Prostate gland (tissue), 2 donors: ENCODE measurements at regions not wholly inside any gene's neighbourhood (a gene's known extent, or its start where the extent isn't known, plus 50 kb on each side); places are given as distances from the start of the nearest gene placed in this dataset.

Source experiments
- POLR2A ChIP-seq: fragments of 450-650 bp; IDR thresholded peaks from one replicate; pipeline ENCODE4 v1.6.1; 2016; ENCODE audit warnings: antibody characterized with exemption, mild to moderate bottlenecking
- POLR2AphosphoS5 ChIP-seq: sonication (generic); formaldehyde crosslinking; IDR thresholded peaks from one replicate; pipeline ENCODE4 v1.6.1; 2017; ENCODE audit warnings: antibody characterized with exemption
- TF ChIP-seq, protein P1 (sequence below), 4 experiments: fragments of 200-600 bp in 2 of 4; fragments of 450-650 bp in 2 of 4; sonication (generic) in 2 of 4; IDR thresholded peaks; 1 replicate in 3 of 4; 2 replicates in 1 of 4; pipeline ENCODE4 v1.5.1; 2016 to 2019; ENCODE audit warnings: antibody characterized with exemption in 4 of 4, mild to moderate bottlenecking in 2 of 4, moderate library complexity in 2 of 4

GRCh38 chr16:65679785-65680184 lies 557.9 kb upstream of the CDH11 start:
- TF ChIP-seq, protein P1, sequence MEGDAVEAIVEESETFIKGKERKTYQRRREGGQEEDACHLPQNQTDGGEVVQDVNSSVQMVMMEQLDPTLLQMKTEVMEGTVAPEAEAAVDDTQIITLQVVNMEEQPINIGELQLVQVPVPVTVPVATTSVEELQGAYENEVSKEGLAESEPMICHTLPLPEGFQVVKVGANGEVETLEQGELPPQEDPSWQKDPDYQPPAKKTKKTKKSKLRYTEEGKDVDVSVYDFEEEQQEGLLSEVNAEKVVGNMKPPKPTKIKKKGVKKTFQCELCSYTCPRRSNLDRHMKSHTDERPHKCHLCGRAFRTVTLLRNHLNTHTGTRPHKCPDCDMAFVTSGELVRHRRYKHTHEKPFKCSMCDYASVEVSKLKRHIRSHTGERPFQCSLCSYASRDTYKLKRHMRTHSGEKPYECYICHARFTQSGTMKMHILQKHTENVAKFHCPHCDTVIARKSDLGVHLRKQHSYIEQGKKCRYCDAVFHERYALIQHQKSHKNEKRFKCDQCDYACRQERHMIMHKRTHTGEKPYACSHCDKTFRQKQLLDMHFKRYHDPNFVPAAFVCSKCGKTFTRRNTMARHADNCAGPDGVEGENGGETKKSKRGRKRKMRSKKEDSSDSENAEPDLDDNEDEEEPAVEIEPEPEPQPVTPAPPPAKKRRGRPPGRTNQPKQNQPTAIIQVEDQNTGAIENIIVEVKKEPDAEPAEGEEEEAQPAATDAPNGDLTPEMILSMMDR (IDR thresholded peaks at IDR 0.05): no peak
- TF ChIP-seq POLR2AphosphoS5 (no peak), POLR2A (no peak)
